CD14-positive monocyte (primary cell): ENCODE measurements at regions not wholly inside any gene's neighbourhood (a gene's known extent, or its start where the extent isn't known, plus 50 kb on each side); places are given as distances from the start of the nearest gene placed in this dataset.

Experiments
- DNase-seq, 3 donors: peaks; one replicate each; pipeline ENCODE4 v3.0.0-alpha.2; 2011 to 2022
- H2AFZ ChIP-seq: 2 replicates; pipeline ENCODE4 v1.6.0; 2012; ENCODE audit warnings: mild to moderate bottlenecking, low read depth, low read length, inconsistent platforms; ENCODE audit not compliant: insufficient read depth, poor library complexity, severe bottlenecking
- H3K27ac ChIP-seq, 2 donors: 1 replicate in 1 of 2; 2 replicates in 1 of 2; pipeline ENCODE4 v1.5.1; 2012 to 2013; ENCODE audit warnings: low read length in 2 of 2, control low read depth in 1 of 2, inconsistent platforms in 1 of 2, low read depth in 1 of 2, mild to moderate bottlenecking in 1 of 2
- H3K27me3 ChIP-seq, 2 donors: one replicate each; pipeline versions ENCODE4 v1.6.0 to v1.6.1; 2011 to 2013; ENCODE audit warnings: low read length in 2 of 2; ENCODE audit not compliant: control insufficient read depth in 2 of 2, insufficient read depth in 2 of 2
- H3K36me3 ChIP-seq, 2 donors: replicated peaks in 1 of 2; 1 replicate in 1 of 2; 2 replicates in 1 of 2; pipeline versions ENCODE4 v1.5.1 to v1.6.1; 2012 to 2013; ENCODE audit warnings: low read length in 2 of 2, control low read depth in 1 of 2, inconsistent platforms in 1 of 2, mild to moderate bottlenecking in 1 of 2; ENCODE audit not compliant: insufficient read depth in 2 of 2, control insufficient read depth in 1 of 2
- H3K4me1 ChIP-seq, 2 donors: 1 replicate in 1 of 2; 2 replicates in 1 of 2; pipeline versions ENCODE4 v1.5.1 to v1.6.1; 2012 to 2013; ENCODE audit warnings: low read length in 2 of 2, control low read depth in 1 of 2, inconsistent platforms in 1 of 2, mild to moderate bottlenecking in 1 of 2, moderate library complexity in 1 of 2; ENCODE audit not compliant: insufficient read depth in 2 of 2, control insufficient read depth in 1 of 2
- H3K4me2 ChIP-seq: replicated peaks from 2 replicates; pipeline ENCODE3; 2012; ENCODE audit warnings: low read length, moderate library complexity, mild to moderate bottlenecking; ENCODE audit not compliant: poor library complexity, severe bottlenecking; ENCODE audit errors: extremely low read depth
- H3K4me3 ChIP-seq, 3 experiments: fragments of 200-600 bp in 1 of 3; sonication (generic) in 1 of 3; replicated peaks in 1 of 3; 1 replicate in 2 of 3; 2 replicates in 1 of 3; pipeline ENCODE4 v1.5.1; 2011 to 2013; ENCODE audit warnings: low read length in 3 of 3, mild to moderate bottlenecking in 3 of 3, control low read depth in 2 of 3, low read depth in 2 of 3, inconsistent platforms in 1 of 3, moderate library complexity in 1 of 3
- H3K79me2 ChIP-seq: 2 replicates; pipeline ENCODE4 v1.6.0; 2012; ENCODE audit warnings: mild to moderate bottlenecking, control low read depth, inconsistent platforms, low read length, moderate library complexity; ENCODE audit not compliant: insufficient read depth
- H3K9ac ChIP-seq: 2 replicates; pipeline ENCODE4 v1.6.0; 2017; ENCODE audit warnings: low read length, mild to moderate bottlenecking; ENCODE audit not compliant: insufficient read depth, poor library complexity, severe bottlenecking
- H3K9me3 ChIP-seq, 2 donors: replicated peaks in 1 of 2; 1 replicate in 1 of 2; 2 replicates in 1 of 2; pipeline versions ENCODE4 v1.5.1 to v1.6.1; 2012 to 2013; ENCODE audit warnings: low read length in 2 of 2, control low read depth in 1 of 2; ENCODE audit not compliant: control insufficient read depth in 1 of 2, insufficient read depth in 1 of 2
- H4K20me1 ChIP-seq: 2 replicates; pipeline ENCODE4 v1.6.0; 2012; ENCODE audit warnings: mild to moderate bottlenecking, low read length, control low read depth, moderate library complexity; ENCODE audit not compliant: insufficient read depth
- H3K27ac Mint-ChIP-seq, 7 donors: one replicate each; pipeline ENCODE4 v1.8.0; 2020; ENCODE audit warnings: mild to moderate bottlenecking in 7 of 7, mixed read lengths in 7 of 7, moderate library complexity in 6 of 7, inconsistent platforms in 2 of 7
- H3K27me3 Mint-ChIP-seq, 3 donors: one replicate each; pipeline ENCODE4 v1.8.0; 2021 to 2022; ENCODE audit warnings: low read depth in 3 of 3, mild to moderate bottlenecking in 3 of 3, mixed read lengths in 3 of 3, moderate library complexity in 3 of 3, inconsistent platforms in 1 of 3
- H3K36me3 Mint-ChIP-seq, 2 donors: one replicate each; pipeline ENCODE4 v1.8.0; 2020; ENCODE audit warnings: mixed read lengths in 2 of 2, inconsistent platforms in 1 of 2, mild to moderate bottlenecking in 1 of 2
- H3K4me1 Mint-ChIP-seq: one replicate; pipeline ENCODE4 v1.8.0; 2020; ENCODE audit warnings: mild to moderate bottlenecking, mixed read lengths
- H3K4me3 Mint-ChIP-seq, 2 donors: one replicate each; pipeline ENCODE4 v1.8.0; 2020; ENCODE audit warnings: mild to moderate bottlenecking in 2 of 2, mixed read lengths in 2 of 2, moderate library complexity in 1 of 2
- H3K9me3 Mint-ChIP-seq, 7 donors: one replicate each; pipeline ENCODE4 v1.8.0; 2020 to 2022; ENCODE audit warnings: mixed read lengths in 7 of 7, mild to moderate bottlenecking in 6 of 7, moderate library complexity in 6 of 7, inconsistent platforms in 2 of 7
- WGBS: methylation state at CpG from one replicate; pipeline ENCODE4 v1.1.5; 2013; ENCODE audit warnings: missing lambda C conversion rate; ENCODE audit not compliant: insufficient coverage; 5-methylcytosine and 5-hydroxymethylcytosine counted together
- intact Hi-C, 2 donors: fragments of 100-400 bp; cut with micrococcal nuclease; formaldehyde crosslinking; loops; one replicate each; pipeline versions ENCODE4 v1.15.0 to v1.15.1; 2023
- TF ChIP-seq, protein P1 (sequence below): fragments of 200-600 bp; IDR thresholded peaks from one replicate; pipeline ENCODE4 v1.8.0; 2022; ENCODE audit warnings: antibody characterized with exemption, mild to moderate bottlenecking

DNA sequence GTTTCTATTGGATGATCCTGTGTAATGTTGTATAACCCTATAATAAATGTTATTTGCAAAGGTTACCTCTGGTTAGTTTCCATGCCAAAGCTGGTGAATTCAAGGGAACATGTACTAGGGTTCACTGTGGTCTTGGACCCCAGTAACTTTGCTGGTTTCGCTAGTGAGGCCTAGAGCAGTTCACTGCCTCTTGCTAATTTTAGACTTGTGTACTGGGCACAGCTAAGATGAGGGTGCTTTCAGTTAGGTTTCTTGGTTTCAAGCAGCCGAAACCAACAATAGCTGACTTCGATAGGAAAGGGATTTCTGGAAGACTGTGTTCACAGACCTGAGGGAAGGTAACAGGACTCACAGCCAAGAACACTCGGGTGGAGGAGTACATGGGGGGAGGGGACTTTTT lies 215.5 kb upstream of the BCOR start:
- Histone ChIP-seq H3K4me3 (no peak overlapping the region), H3K4me2 (no peak overlapping the region), H3K79me2 (no peaks in the 10 kb centered on the region), H2AFZ (no peak overlapping the region), H3K27me3 (no peaks in the 10 kb centered on the region), H3K9ac (no peak overlapping the region), H4K20me1 (no peaks in the 10 kb centered on the region), H3K9me3 (no peaks in the 10 kb centered on the region), H3K27ac (no peak overlapping the region), H3K36me3 (no peaks in the 10 kb centered on the region), H3K4me1 (no peaks in the 10 kb centered on the region)
- Mint-ChIP-seq H3K27me3 (peaks cover 1 to 4% (median 3%) of the 10 kb centered on the region in 3 donors), H3K27ac (no peak overlapping the region), H3K36me3 (no peaks in the 10 kb centered on the region), H3K4me3 (no peak overlapping the region), H3K9me3 (peaks cover 0 to 17% (median 3%) of the 10 kb centered on the region in 7 donors), H3K4me1 (peaks cover 4% of the 10 kb centered on the region)
- DNase-seq = no peak
- 100% methylated on average over 1 of the region's 4 CpGs for WGBS
- TF ChIP-seq, protein P1, sequence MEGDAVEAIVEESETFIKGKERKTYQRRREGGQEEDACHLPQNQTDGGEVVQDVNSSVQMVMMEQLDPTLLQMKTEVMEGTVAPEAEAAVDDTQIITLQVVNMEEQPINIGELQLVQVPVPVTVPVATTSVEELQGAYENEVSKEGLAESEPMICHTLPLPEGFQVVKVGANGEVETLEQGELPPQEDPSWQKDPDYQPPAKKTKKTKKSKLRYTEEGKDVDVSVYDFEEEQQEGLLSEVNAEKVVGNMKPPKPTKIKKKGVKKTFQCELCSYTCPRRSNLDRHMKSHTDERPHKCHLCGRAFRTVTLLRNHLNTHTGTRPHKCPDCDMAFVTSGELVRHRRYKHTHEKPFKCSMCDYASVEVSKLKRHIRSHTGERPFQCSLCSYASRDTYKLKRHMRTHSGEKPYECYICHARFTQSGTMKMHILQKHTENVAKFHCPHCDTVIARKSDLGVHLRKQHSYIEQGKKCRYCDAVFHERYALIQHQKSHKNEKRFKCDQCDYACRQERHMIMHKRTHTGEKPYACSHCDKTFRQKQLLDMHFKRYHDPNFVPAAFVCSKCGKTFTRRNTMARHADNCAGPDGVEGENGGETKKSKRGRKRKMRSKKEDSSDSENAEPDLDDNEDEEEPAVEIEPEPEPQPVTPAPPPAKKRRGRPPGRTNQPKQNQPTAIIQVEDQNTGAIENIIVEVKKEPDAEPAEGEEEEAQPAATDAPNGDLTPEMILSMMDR = no peak
- intact Hi-C loops = no loop called here

DNA sequence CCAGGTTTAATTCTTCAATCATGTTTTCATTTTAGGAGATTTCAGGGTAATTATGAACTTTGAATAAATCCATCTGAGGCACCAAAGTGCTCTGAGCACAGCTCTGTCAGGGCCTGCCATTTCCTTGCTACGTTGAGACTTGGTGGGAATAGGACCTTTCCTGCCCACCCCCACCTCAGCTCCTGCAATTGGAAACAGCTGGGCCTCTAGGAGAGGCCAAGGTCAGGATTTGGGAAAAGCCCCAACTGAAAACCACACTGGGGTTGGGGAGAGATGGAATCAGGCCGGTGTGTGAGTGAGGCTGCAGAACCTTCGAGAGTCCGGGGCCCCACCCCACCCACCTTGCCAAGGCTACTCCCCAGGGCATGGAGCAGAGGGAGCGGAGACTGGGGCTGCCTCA lies 212.7 kb upstream of the BCOR start:
- no peaks in the 10 kb centered on the region for H3K4me1 ChIP-seq
- intact Hi-C loops = no loop called here
- WGBS = no CpG with 5 or more reads among the region's 5 CpGs

More for the DNA sequence above, 212.7 kb upstream of the BCOR start:
- Mint-ChIP-seq H3K27me3 (peaks cover 0 to 13% (median 7%) of the 10 kb centered on the region in 3 donors), H3K4me3 (no peak overlapping the region), H3K36me3 (no peaks in the 10 kb centered on the region), H3K4me1 (no peaks in the 10 kb centered on the region), H3K27ac (peak overlapping the region in 1 of 7 donors; percentile 17), H3K9me3 (peaks cover 0 to 16% (median 2%) of the 10 kb centered on the region in 7 donors)
- DNase-seq = no peak
- no peaks in the 10 kb centered on the region for H3K36me3 ChIP-seq
- no peak overlapping the region for H3K4me2 ChIP-seq
- no peaks in the 10 kb centered on the region for H3K79me2 ChIP-seq
- H4K20me1 ChIP-seq = no peaks in the 10 kb centered on the region
- TF ChIP-seq, protein P1 = no peak
- no peak overlapping the region for H2AFZ ChIP-seq
- H3K9me3 ChIP-seq = peaks cover 0 to under 1% of the 10 kb centered on the region in 2 donors
- H3K9ac ChIP-seq = no peak overlapping the region
- H3K27ac ChIP-seq = no peak overlapping the region
- no peaks in the 10 kb centered on the region for H3K27me3 ChIP-seq
- no peak overlapping the region for H3K4me3 ChIP-seq
